GM13977 (cell line): ENCODE measurements at regions not wholly inside any gene's neighbourhood (a gene's known extent, or its start where the extent isn't known, plus 50 kb on each side); places are given as distances from the start of the nearest gene placed in this dataset.

Experiments
- DNase-seq: peaks from one replicate; pipeline ENCODE4 v3.0.0; 2012; ENCODE audit warnings: low spot score
- in situ Hi-C: fragments of 300-500 bp; cut with MboI; formaldehyde crosslinking; loops from one replicate; pipeline ENCODE4 v1.12.0; 2022; ENCODE audit warnings: low sequenced_read_pairs, low pct_unique_long_range_greater_than_20kb, mixed read lengths, inconsistent platforms; ENCODE audit not compliant: unreplicated experiment
- TF ChIP-seq, protein P1 (sequence below): IDR thresholded peaks from 2 replicates; pipeline ENCODE4 v1.5.1; 2012; ENCODE audit warnings: mild to moderate bottlenecking, control low read depth; ENCODE audit not compliant: insufficient read depth; ENCODE audit errors: extremely low read depth, missing control alignments

GRCh38 chr1:193701759-193702158, 515.3 kb upstream of the B3GALT2 start:
- DNase-seq: no peak
- TF ChIP-seq, protein P1, sequence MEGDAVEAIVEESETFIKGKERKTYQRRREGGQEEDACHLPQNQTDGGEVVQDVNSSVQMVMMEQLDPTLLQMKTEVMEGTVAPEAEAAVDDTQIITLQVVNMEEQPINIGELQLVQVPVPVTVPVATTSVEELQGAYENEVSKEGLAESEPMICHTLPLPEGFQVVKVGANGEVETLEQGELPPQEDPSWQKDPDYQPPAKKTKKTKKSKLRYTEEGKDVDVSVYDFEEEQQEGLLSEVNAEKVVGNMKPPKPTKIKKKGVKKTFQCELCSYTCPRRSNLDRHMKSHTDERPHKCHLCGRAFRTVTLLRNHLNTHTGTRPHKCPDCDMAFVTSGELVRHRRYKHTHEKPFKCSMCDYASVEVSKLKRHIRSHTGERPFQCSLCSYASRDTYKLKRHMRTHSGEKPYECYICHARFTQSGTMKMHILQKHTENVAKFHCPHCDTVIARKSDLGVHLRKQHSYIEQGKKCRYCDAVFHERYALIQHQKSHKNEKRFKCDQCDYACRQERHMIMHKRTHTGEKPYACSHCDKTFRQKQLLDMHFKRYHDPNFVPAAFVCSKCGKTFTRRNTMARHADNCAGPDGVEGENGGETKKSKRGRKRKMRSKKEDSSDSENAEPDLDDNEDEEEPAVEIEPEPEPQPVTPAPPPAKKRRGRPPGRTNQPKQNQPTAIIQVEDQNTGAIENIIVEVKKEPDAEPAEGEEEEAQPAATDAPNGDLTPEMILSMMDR: no peak
- in situ Hi-C loops: no loop called here

- in situ Hi-C loops: no loop called here
- DNase-seq: no peak
These were observed 514.4 kb upstream of the B3GALT2 start for GRCh38 chr1:193700710-193701355.

DNA sequence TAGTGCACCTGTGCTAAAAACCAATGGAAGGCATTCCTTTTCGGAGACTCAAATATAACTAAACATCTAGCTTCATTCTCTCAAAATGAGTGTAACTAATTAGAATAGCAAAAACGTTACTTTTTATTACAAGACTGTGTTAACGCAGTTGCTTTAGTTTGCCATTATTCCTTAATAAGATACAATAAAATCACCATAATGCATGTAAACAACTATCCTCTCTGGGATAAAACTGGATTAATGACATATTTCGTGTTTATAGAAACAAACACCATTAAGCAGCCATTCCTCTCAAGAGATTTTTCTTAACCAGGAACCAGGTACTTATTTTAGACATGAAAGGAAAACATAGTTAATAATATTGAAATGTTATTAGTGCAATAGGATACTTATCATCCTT, 512.8 kb upstream of the B3GALT2 start:
- TF ChIP-seq, protein P1: no peak
- in situ Hi-C loops: no loop called here
- DNase-seq: no peak

More at GRCh38 chr1:193700710-193701355, 514.4 kb upstream of the B3GALT2 start:
- TF ChIP-seq, protein P1: no peak

GRCh38 chr1:193697776-193698175, 511.4 kb upstream of the B3GALT2 start:
- in situ Hi-C loops: no loop called here
- TF ChIP-seq, protein P1: no peak

GRCh38 chr1:193697115-193697762, 510.8 kb upstream of the B3GALT2 start:
- no peak for DNase-seq
- in situ Hi-C loops: no loop called here
- TF ChIP-seq, protein P1: no peak

More at GRCh38 chr1:193697776-193698175, 511.4 kb upstream of the B3GALT2 start:
- DNase-seq: no peak

DNA sequence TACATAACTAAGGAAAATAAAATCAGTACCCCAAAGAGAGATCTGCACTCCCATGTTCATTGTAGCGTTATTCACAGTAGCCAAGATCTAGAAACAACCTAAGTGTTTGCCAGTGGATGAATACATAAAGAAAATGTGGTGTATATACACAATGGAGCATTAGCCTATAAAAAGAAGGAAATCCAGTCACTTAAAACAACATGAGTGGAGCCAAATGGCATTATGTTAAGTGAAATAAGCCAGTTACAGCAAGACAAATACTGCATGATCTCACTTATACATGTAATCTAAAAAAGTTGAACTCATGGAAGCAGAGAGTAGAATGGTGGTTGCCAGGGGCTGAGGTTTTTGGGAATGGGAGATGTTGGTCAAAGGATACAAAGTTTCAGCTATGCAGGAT, 508.3 kb upstream of the B3GALT2 start:
- in situ Hi-C loops: no loop called here
- DNase-seq: no peak
- TF ChIP-seq, protein P1: no peak
